ENCODE measurements at regions not wholly inside any gene's neighbourhood (a gene's known extent, or its start where the extent isn't known, plus 50 kb on each side); places are given as distances from the start of the nearest gene placed in this dataset.

DNA sequence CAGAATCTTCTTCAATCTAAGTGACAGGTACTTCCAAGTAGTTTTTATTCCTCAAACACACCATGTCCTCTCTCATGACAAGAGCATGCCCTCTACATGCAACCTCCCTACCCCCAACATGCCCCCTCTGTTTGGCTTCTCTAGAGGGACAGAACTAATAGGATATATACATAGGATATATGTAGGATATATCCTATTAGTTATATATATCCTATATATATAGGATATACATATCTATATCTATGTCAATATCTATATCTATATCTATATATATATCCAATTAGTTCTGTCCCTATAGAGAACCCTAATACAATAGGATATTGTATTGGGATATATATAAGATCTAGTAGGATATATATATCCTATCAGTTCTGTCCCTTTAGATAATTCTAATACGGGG is 701.9 kb upstream of the MIR17HG start:
- TF ChIP-seq, protein P1, sequence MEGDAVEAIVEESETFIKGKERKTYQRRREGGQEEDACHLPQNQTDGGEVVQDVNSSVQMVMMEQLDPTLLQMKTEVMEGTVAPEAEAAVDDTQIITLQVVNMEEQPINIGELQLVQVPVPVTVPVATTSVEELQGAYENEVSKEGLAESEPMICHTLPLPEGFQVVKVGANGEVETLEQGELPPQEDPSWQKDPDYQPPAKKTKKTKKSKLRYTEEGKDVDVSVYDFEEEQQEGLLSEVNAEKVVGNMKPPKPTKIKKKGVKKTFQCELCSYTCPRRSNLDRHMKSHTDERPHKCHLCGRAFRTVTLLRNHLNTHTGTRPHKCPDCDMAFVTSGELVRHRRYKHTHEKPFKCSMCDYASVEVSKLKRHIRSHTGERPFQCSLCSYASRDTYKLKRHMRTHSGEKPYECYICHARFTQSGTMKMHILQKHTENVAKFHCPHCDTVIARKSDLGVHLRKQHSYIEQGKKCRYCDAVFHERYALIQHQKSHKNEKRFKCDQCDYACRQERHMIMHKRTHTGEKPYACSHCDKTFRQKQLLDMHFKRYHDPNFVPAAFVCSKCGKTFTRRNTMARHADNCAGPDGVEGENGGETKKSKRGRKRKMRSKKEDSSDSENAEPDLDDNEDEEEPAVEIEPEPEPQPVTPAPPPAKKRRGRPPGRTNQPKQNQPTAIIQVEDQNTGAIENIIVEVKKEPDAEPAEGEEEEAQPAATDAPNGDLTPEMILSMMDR (IDR thresholded peaks at IDR 0.05): no peak
- no peak for TF ChIP-seq POLR2AphosphoS5 (IDR thresholded peaks at IDR 0.05)
